ENCODE measurements at regions not wholly inside any gene's neighbourhood (a gene's known extent, or its start where the extent isn't known, plus 50 kb on each side); places are given as distances from the start of the nearest gene placed in this dataset.

DNA sequence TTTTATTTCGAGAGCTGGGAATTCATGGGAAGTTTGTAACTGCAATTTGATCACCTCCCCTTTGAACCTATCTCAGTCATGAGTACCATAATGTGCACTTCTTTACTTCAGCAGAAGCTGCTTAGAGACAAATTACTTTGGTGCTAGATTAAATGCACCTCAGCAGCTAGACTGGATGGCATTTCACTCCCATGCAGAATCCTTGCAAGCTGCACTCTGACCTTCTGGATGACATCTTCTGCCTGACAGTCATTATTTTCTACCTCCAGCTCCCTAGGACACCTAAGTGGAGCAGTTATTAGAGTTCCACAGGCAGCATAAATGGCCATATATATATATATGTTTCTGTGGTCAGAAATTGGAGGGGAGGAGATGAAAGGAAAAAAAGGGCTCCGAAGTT is 366.0 kb upstream of the TMPRSS15 start:
- no peak for TF ChIP-seq SP1 (IDR thresholded peaks at IDR 0.05)
- TF ChIP-seq L3MBTL2 (conservative IDR thresholded peaks at IDR 0.05): no peak
- TF ChIP-seq BHLHE40 (IDR thresholded peaks at IDR 0.05; ENCODE audit: borderline replicate concordance): no peak
- no peak for TF ChIP-seq TARDBP (IDR thresholded peaks at IDR 0.05)
- TF ChIP-seq ARNT (IDR thresholded peaks at IDR 0.05): no peak
- no peak for TF ChIP-seq FOXM1 (IDR thresholded peaks at IDR 0.05; ENCODE audit: borderline replicate concordance)
- no peak for TF ChIP-seq NFRKB (IDR thresholded peaks at IDR 0.05)
- no peak for TF ChIP-seq ZNF384 (IDR thresholded peaks at IDR 0.05)
- no peak for TF ChIP-seq CTBP1 (IDR thresholded peaks at IDR 0.05; ENCODE audit: borderline replicate concordance)
- TF ChIP-seq ELF4 (IDR thresholded peaks at IDR 0.05): no peak
- TF ChIP-seq, protein P1, sequence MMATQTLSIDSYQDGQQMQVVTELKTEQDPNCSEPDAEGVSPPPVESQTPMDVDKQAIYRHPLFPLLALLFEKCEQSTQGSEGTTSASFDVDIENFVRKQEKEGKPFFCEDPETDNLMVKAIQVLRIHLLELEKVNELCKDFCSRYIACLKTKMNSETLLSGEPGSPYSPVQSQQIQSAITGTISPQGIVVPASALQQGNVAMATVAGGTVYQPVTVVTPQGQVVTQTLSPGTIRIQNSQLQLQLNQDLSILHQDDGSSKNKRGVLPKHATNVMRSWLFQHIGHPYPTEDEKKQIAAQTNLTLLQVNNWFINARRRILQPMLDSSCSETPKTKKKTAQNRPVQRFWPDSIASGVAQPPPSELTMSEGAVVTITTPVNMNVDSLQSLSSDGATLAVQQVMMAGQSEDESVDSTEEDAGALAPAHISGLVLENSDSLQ (IDR thresholded peaks at IDR 0.05): no peak
- no peak for TF ChIP-seq LEF1 (IDR thresholded peaks at IDR 0.05; ENCODE audit: borderline replicate concordance)
- no peak for TF ChIP-seq FOXK2 (IDR thresholded peaks at IDR 0.05)
- no peak for TF ChIP-seq FOXA1 (IDR thresholded peaks at IDR 0.05)

Data from HEK293T (cell line).